ENCODE measurements at regions not wholly inside any gene's neighbourhood (a gene's known extent, or its start where the extent isn't known, plus 50 kb on each side); places are given as distances from the start of the nearest gene placed in this dataset.

DNA sequence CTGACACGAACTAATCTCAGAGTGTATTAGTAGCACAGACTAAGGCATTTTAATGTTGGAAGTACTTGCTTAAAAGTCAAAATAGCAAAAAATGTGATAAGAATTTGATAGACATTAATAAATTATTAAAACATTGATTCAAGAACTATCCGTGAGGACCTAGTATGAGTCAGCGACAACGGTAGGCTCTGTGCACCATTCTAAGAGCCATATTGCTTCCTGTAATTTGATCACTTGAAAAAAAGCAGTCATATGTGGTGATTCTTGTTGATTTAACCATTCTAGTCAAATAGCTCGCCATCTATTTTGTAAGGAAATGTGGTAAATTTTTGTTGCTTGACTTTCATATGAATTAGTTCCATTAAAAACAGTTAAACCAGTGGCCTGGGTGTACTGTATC is 534.9 kb upstream of the ARRDC4 start:
- no peak for DNase-seq

GRCh38 chr15:97443101-97443500 is 517.4 kb upstream of the ARRDC4 start:
- no peak for DNase-seq

DNA sequence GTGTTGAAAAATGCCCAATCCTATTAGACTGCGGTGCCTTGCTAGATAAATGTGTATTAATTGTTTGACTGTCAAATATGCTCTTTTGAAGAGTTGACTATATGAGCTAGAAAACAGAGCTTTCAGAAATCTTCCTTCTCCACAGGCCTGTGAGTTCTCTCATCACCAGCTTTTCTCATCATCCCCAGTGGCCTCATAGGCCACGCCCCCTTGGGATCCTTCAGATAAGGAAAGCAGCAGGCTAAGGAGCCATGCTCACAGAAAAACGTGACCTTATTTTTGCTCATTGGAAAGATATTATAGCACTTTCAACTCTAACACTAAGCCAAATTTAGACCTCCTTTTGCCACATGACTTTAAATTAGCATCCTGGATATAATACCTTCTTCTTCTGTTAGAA is 514.4 kb upstream of the ARRDC4 start:
- no peak for DNase-seq

DNA sequence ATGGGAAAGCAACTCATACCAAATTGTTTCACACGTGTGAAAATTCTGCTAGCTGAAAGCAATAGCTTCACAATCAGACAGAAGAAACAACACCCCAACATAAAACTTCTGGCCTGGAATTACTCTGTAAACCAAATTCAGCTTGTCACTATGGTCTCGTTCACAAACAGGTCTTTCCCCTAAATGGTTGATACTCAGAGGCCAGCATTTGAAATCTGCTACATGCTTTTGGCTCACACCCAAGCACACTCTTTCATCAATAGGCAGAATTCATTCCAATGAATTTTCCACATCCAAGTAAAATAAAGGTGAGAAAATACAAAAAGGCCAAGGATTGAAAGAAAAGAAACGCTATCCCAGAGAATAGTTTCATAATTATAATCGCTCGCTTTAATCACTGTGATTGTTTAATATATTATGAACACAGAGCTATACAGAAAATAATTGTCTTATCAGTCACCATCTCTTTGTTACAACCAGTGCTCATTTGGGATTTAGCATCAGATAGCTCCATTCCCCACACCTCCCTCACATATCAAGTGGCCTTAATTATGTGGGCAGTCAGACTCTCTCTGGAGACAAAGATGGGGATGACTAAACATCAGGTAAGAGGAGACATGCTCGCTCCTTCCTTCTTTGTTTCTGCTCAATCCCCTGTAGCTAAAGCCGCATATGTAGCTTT is 503.8 kb upstream of the ARRDC4 start:
- DNase-seq: no peak

GRCh38 chr15:97457203-97457847 is 503.2 kb upstream of the ARRDC4 start:
- DNase-seq: no peak

- no peak for DNase-seq
These were observed 500.7 kb upstream of the ARRDC4 start for GRCh38 chr15:97459771-97460170.

DNA sequence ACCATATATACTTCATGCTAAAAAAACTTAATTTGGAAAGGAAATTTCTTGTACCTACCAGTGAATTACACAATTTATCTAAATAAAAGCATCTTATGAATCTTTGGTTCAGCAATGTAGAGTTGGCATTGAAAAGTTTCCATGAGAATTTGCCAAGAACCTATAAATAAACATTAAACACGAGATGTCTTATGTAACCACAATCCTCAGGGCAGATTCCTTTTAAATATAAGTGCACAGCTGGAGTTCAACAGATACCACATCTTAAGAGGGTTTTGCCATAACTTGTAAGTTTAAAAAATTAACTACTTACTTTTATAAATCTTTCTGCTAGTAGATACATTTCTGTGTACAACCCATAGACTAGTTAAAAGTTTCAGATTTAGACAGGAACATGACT is 499.3 kb upstream of the ARRDC4 start:
- no peak for DNase-seq

DNA sequence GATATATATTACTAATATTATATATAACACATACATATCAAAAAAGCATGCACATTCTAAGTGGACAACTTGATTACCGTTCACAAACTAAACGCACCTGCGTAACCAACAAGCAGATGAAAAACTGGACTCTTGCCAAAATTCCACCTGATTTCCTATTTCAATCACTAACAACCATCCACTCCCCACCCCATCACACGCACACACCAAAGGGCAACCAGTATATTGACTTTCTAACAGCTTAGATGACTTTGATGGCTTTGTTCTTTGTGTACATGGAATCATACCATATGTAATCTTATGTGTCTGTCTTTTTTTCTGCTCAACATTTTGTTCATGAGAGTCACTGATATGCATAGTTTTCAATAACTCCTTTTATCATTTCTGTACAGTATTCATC is 496.8 kb upstream of the ARRDC4 start:
- no peak for DNase-seq

- DNase-seq: no peak
These were observed 490.1 kb upstream of the ARRDC4 start for GRCh38 chr15:97470417-97470816.

GRCh38 chr15:97473627-97474026 is 486.9 kb upstream of the ARRDC4 start:
- no peak for DNase-seq

- no peak for DNase-seq
These were observed 480.5 kb upstream of the ARRDC4 start for GRCh38 chr15:97479957-97480356.

GRCh38 chr15:97482521-97482920 is 478.0 kb upstream of the ARRDC4 start:
- DNase-seq: no peak

DNA sequence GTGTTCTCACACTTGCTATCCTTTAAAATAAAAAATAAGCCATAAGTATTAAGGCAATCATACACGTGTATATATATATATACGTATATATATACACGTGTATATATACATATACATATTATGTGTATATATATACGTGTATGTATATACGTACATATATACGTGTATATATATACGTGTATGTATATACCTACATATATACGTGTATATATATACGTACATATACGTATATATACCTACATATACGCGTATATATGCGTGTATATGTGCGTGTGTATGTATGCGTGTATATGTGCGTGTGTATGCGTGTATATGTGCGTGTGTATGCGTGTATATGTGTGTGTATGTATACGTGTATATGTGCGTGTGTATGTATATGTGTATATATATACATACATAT is 477.3 kb upstream of the ARRDC4 start:
- DNase-seq: no peak

GRCh38 chr15:97490429-97490828 is 470.1 kb upstream of the ARRDC4 start:
- DNase-seq: no peak

- DNase-seq: no peak
These were observed 459.2 kb upstream of the ARRDC4 start for GRCh38 chr15:97501291-97501690.

- DNase-seq: no peak
These were observed 458.5 kb upstream of the ARRDC4 start for GRCh38 chr15:97502038-97502437.

GRCh38 chr15:97504031-97504792 is 456.3 kb upstream of the ARRDC4 start:
- DNase-seq: no peak

DNA sequence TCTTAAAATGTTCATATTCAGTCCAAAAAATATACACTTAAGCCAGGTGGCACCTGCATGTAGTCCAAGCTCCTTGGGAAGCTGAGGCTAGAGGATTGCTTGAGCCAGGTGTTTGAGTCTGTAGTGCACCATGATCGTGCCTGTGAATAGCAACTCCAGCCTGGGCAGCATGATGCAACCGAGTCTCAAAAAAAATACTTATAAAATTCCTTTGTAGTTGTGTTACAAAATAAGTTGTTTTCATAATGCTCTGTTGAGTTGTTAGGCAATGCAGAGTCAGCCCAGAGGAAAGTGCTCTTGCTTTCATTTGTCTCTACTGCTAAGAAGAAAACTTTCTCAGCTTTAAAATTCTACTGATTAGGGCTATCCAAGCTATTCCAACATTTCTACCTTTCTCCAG is 442.8 kb upstream of the ARRDC4 start:
- no peak for DNase-seq

- DNase-seq: no peak
These were observed 439.8 kb upstream of the ARRDC4 start for GRCh38 chr15:97520689-97521088.

- no peak for DNase-seq
These were observed 438.9 kb upstream of the ARRDC4 start for GRCh38 chr15:97521381-97522285.

GRCh38 chr15:97522347-97522746 is 438.2 kb upstream of the ARRDC4 start:
- DNase-seq: no peak

DNA sequence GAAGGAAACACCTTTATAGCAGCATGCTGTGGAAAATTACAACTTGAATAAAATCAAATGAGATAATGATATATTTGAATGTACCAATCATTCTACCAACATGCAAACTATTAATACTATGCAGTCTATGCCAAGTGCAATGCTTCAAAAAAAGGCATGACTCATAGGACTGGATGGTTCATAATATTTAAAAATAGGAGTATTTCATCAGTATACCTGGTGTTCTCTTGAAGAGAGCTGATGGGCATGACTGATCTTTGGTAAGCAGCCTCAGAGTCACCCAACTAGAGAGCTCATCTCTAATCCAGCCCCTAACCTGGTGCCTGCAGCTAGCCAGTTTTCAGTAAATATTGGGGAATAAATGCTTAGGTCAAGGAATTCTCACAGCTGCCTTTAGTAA is 434.7 kb upstream of the ARRDC4 start:
- DNase-seq: no peak

GRCh38 chr15:97528238-97528637 is 432.3 kb upstream of the ARRDC4 start:
- DNase-seq: no peak
